Mononuclear cell (primary cell): ENCODE measurements at regions not wholly inside any gene's neighbourhood (a gene's known extent, or its start where the extent isn't known, plus 50 kb on each side); places are given as distances from the start of the nearest gene placed in this dataset.

Source experiments
- H3K27me3 ChIP-seq: 2 replicates; pipeline ENCODE4 v1.6.0; 2011; ENCODE audit warnings: low read length, control low read depth; ENCODE audit not compliant: insufficient read depth
- H3K4me1 ChIP-seq: 2 replicates; pipeline ENCODE4 v1.5.1; 2011; ENCODE audit warnings: mild to moderate bottlenecking, low read length, control low read depth; ENCODE audit not compliant: insufficient read depth
- H3K4me3 ChIP-seq: 2 replicates; pipeline ENCODE4 v1.5.1; 2011; ENCODE audit warnings: mild to moderate bottlenecking, low read length, moderate library complexity
- H3K9me3 ChIP-seq: 2 replicates; pipeline ENCODE4 v1.5.1; 2011; ENCODE audit warnings: low read depth, mild to moderate bottlenecking, control low read depth, low read length

DNA sequence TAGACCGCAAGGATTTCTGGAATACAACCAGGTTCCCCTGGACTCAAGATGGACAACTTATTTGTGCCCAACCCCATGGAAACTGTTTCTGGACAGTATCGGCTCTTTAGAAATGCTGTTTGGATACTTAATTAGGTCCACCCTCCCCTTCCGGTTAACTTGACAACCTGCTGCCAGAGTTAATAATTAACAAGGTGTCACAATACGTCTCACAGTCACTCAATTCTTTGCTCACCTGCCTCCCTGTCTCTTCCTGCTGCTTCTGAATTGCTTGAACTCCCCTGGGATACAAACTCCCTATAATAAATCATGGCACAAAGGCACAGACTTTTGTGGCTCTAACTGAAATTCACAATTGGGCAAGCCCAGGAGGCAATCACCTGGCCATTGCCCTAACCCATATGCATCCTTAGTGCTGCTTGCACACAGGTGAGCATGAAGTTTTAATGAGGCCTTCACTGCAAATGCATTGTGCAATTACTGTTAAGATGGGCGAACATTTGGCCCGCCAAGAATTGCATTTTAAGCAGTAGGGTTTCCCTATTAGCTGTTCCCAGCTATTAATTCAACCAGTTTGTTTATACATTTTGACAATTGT lies 504.4 kb upstream of the NOX3 start:
- Histone ChIP-seq H3K4me3 (no peak overlapping the region), H3K9me3 (no peaks in the 10 kb centered on the region), H3K27me3 (no peaks in the 10 kb centered on the region), H3K4me1 (no peaks in the 10 kb centered on the region)

DNA sequence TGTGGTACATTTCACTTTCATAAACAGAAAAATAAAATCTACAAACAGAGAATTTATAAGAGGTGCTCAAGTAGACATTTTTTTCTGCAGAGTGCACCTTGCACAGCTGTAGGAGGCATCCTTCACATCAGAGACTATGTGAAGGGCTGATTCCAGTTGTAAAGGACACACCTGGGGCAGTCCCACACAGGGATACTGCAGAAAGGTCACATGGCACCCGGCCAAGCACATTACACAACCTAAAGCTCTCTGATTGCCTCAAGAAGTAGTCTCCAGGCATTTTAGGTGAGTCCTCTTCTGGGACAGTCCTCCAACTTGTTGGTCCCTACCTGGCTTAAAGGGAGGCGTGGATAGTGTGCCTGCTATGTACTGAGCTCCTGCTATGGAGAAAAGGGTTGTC lies 502.9 kb upstream of the NOX3 start:
- no peak overlapping the region for H3K4me3 ChIP-seq
- no peaks in the 10 kb centered on the region for H3K4me1 ChIP-seq
- H3K9me3 ChIP-seq, result no peaks in the 10 kb centered on the region
- no peaks in the 10 kb centered on the region for H3K27me3 ChIP-seq

DNA sequence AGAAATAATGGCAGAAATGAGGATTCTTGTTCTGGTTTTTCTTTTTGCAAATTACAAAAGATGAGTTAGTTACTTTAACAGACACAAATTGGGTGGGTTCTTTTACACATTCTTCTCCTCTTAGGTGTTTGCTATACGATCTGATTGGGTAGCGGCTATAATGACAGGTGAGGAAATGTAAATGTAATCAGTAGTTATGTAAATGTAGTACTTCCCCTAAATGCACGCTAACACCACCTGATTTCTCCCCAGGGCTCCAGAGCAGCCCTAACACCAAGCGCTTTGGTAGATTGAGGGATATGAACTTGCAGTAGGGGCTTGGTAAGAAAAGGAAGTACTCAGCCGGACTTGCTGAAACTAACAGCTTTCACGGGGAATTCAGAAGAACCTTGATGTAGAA lies 499.4 kb upstream of the NOX3 start:
- Histone ChIP-seq H3K4me1 (no peaks in the 10 kb centered on the region), H3K27me3 (no peaks in the 10 kb centered on the region), H3K4me3 (no peak overlapping the region), H3K9me3 (no peaks in the 10 kb centered on the region)

DNA sequence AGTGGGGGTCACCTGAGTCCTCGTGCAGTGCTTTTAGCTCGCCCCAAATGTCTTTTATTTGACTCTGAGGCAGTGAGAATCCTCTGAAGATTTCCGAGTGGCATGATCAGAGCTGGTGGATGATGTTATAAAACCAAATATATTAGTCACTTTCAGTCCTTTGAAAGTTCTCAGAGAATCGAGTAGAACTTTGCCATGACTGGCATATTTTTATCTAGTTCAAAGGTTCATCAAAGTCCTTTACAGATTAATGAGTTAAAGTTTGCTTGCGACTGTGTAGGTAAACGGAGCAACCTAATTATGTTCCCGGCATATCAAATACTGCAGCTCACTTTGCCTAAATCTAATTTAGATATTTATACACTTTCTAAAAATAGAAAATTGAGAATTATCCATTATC lies 498.5 kb upstream of the NOX3 start:
- H3K9me3 ChIP-seq, result no peaks in the 10 kb centered on the region
- H3K4me1 ChIP-seq, result no peaks in the 10 kb centered on the region
- H3K4me3 ChIP-seq, result no peak overlapping the region
- H3K27me3 ChIP-seq, result no peaks in the 10 kb centered on the region

DNA sequence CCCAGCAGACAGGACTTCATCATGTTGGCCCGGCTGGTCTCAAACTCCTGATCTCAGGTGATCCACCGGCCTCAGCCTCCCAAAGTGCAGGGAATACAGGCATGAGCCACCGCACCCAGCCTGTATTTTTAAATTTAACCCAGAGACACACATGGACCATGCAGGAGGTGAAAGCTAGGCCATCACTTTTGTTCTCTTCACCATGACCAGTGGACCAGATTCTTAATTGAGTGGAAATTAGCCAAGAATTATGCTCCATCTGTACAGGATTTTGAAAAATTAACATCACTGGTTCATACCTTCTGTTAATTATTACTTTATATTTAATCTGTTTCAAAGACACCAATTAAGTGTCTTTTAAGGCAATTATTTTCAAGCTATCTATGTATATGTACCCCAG lies 493.6 kb upstream of the NOX3 start:
- H3K4me3 ChIP-seq, result no peak overlapping the region
- H3K9me3 ChIP-seq, result no peaks in the 10 kb centered on the region
- H3K27me3 ChIP-seq, result no peaks in the 10 kb centered on the region
- no peaks in the 10 kb centered on the region for H3K4me1 ChIP-seq

DNA sequence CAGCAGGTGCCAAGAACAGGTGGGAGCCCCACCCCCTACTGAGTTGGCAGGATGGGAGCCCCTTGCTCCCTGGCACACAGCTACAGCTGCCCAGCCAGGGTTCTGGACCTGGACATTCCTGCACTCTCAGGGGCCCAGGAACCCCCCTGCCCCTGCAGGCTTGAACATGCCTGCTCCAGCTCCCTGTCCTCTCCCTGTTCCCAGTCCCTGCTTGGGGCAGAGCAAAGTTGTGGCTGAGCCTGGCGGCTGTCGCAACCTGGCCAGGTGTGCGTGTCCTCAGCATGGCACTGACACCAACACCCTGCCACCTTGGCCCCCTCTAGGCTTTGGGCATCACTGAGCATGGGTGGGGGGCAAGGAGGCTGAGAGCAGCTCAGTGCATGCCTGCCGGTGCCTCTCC lies 491.2 kb upstream of the NOX3 start:
- Histone ChIP-seq H3K4me1 (no peaks in the 10 kb centered on the region), H3K9me3 (no peaks in the 10 kb centered on the region), H3K27me3 (no peaks in the 10 kb centered on the region), H3K4me3 (no peak overlapping the region)

DNA sequence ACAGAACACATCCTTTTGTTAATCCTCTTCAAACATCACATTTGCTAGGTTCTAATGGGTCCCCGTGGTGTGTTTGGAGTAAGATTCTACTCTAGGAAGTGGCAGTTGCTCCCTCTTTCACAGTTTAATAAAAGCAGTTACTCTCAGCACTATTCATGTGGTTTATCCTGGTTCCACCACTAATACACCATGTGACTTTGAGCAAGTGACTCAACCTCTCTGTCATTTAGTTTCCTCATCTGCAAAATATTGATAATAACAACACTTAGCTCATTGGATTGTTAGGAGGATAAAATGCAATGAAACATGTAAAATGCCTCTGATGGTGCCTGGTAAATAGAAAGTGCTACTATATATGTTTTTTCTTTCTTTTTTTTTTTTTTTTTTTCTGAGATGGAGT lies 488.0 kb upstream of the NOX3 start:
- Histone ChIP-seq H3K9me3 (no peaks in the 10 kb centered on the region), H3K27me3 (no peaks in the 10 kb centered on the region)

DNA sequence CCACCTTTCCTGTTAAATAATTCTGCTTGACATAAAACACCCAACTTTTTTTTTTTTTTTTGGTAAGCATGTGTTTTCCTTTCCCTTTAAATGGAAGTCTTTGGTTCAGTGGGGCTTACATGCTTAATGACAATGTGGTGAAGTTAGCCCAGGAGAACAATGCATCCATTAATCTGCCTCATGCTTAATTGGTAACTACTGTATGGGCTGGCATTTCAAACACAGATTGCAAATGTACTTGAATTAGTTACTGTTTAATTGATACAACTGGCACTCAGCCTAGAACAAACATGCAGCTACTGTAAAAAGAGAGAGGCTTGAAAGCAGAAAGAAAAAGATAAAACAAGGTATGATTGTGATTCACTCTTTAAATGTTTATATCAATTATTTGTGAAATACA lies 483.6 kb upstream of the NOX3 start:
- H3K9me3 ChIP-seq, result no peaks in the 10 kb centered on the region
- H3K4me3 ChIP-seq, result no peak overlapping the region
- no peaks in the 10 kb centered on the region for H3K27me3 ChIP-seq
- no peaks in the 10 kb centered on the region for H3K4me1 ChIP-seq

More for the DNA sequence above, 488.0 kb upstream of the NOX3 start:
- Histone ChIP-seq H3K4me1 (no peaks in the 10 kb centered on the region), H3K4me3 (no peak overlapping the region)

DNA sequence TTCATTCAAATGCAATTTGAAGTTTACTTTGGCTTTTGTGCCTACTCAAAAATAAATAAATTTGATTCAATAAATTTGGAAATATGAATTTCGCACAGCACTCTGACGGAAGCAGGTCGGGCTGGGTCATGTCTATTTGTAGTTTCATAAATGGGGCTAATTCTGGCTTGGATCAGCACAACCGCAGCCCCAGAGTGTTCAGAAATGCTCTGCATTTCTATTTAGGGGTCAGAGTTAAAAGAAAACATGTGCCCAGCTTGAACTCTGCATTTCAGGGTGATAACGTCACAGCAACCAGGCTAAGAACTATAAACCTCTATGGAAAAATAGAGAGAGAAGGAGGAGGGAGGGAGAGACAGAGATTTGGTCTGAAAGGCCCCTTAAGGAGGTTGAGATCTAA lies 480.9 kb upstream of the NOX3 start:
- H3K27me3 ChIP-seq, result no peaks in the 10 kb centered on the region
- H3K4me3 ChIP-seq, result no peak overlapping the region
- H3K9me3 ChIP-seq, result peaks cover 5% of the 10 kb centered on the region
- no peaks in the 10 kb centered on the region for H3K4me1 ChIP-seq

DNA sequence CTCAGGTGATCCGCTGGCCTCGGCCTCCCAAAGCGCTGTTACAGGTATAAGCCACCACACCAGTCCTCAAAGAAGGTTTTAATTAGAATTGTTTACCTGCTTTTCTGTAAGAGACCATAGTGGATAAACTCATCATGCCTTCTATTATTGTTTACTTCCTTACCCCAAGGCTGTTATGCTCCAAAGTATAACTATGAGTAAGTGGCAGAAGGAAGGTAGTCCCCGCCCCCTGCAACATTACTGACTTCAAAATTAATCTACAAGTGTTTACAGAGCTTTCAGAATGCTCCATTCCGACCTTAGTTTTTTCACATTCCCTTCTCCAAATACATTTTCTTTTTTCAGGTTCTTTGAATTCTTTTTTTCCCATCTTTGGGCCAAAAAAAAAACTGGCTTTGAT lies 480.5 kb upstream of the NOX3 start:
- no peaks in the 10 kb centered on the region for H3K4me1 ChIP-seq
- H3K9me3 ChIP-seq, result peaks cover 5% of the 10 kb centered on the region
- H3K4me3 ChIP-seq, result no peak overlapping the region

DNA sequence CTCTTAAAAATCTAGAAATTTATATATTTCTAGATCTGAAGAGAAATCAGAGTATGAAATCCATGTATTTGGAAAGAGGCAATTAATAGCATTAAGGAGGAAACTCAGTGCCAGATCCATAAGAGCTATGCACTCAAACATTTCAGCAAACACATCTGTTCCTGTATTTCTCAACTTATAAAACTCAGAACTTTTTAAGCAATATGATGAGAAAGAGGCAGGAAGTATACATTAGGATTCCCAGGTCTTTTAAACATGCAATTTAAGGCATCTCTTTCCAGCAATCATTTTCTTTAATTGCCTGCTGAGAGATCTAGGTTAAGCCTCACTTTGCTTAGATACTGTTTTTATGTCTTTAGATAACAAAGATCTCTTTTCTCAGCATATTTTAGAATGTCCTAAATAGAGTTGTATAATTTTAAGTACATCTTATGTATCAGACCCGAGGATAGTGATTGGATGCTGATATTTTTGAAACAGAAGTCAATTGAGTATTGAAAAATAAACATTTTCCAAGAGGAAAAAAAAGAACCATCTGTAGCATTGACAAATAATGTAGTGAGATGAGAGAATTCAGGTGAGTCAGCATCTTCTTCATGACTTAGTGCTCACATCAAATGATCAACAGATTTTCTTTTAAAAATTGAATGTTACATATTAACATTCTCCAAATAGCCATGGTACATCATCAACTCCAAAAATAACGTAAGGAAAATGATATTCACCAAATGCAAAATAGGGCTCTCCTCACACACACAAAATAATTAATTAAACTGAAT lies 461.4 kb upstream of the NOX3 start:
- no peaks in the 10 kb centered on the region for H3K9me3 ChIP-seq
- no peak overlapping the region for H3K4me3 ChIP-seq
- no peaks in the 10 kb centered on the region for H3K4me1 ChIP-seq
- no peaks in the 10 kb centered on the region for H3K27me3 ChIP-seq

More for the DNA sequence above, 480.5 kb upstream of the NOX3 start:
- H3K27me3 ChIP-seq, result no peaks in the 10 kb centered on the region

DNA sequence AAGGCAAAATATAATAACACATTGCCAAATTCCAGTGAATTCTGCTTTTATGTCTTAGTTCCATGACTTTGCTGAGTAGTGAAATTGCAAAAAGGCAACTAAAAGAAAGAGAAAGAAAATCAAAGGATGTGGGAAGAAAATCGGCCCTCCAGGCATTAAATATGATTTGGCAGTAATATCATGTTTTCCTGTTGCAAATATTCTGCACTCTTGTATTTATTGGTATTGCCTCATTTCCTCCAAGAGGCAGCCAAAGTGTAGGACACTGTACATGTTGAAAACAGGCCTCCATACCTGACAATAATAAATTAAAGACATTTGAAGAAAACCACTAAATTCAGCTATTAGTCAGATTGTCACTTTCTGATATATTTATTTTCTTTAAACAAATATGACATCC lies 460.0 kb upstream of the NOX3 start:
- Histone ChIP-seq H3K4me3 (no peak overlapping the region), H3K27me3 (no peaks in the 10 kb centered on the region), H3K4me1 (no peaks in the 10 kb centered on the region), H3K9me3 (no peaks in the 10 kb centered on the region)

DNA sequence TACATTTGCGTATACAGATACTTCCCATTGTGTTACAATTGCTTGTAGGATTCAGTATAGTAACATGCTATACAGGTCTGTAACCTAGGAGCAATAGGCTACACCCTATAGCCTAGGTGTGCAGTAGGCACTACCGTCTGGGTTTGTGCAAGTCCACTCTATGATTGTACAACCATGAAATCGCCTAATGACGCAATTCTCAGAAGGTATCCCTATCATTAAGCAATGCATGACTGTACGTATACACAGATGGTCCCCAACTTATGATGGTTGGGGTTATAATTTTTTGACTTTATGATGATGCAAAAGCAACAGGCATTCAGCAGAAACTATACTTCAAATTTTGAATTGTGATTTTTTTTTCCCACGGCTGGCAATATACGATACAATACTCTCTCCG lies 458.2 kb upstream of the NOX3 start:
- no peaks in the 10 kb centered on the region for H3K27me3 ChIP-seq

DNA sequence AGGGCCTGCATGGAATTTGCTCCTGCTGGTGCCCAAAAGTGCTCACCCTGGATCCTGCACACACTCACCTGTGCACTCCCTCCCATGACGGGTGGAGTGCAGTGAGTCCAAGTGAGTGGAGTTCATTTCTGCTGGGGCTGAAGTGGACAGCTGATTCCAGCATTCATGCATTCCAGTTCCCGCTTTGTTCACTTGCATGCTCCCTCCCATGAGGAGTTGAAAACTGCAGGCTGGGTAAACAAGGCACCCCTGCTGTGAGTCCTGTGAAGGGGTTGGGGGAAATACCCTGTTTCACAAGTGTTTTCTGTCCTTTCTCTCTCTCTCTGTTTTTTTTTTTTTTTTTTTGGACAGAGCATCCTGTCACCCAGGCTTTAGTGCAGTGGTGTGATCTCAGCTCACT lies 454.1 kb upstream of the NOX3 start:
- Histone ChIP-seq H3K4me1 (no peaks in the 10 kb centered on the region), H3K27me3 (no peaks in the 10 kb centered on the region), H3K4me3 (no peak overlapping the region), H3K9me3 (peaks cover 5% of the 10 kb centered on the region)

More for the DNA sequence above, 458.2 kb upstream of the NOX3 start:
- H3K4me3 ChIP-seq, result no peak overlapping the region
- H3K9me3 ChIP-seq, result peaks cover 5% of the 10 kb centered on the region
- H3K4me1 ChIP-seq, result no peaks in the 10 kb centered on the region

DNA sequence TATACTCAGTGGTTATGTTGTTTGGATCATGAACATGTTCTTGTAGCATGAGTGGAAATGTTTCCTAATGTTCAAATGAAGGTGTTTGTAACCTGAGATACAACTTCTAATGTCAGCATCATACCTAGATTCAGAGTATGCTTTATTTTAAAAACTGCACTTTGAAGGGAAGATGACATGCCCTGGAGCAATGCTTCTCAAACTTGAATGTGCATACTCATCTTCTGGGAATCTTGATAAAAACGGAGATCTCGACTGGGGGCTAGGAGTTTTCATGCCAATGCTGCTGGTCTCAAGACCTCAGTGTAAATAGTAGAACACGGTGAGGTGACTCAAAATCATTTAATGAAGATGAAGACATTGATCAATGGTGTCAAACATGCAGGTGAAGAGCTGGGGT lies 440.0 kb upstream of the NOX3 start:
- Histone ChIP-seq H3K27me3 (no peaks in the 10 kb centered on the region), H3K4me3 (no peak overlapping the region), H3K4me1 (no peaks in the 10 kb centered on the region), H3K9me3 (no peaks in the 10 kb centered on the region)

DNA sequence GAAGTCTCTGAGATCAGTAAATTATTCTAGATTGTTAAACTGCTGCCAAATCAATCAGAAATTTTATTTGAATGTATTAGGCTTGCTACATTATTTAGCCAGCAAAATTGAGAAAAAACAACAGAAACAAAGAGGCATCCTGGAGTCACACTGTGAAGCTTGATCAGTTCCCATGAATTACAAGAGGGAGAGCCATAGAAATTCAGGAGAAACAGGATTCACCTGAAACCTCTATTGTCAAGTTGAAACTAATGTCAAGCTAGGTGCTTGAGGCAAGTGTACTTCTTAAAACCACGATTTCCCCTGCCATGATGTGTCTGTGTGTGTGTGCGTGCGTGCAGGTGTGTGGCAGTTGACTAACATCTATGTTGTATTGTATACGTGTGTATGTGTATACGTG lies 439.1 kb upstream of the NOX3 start:
- Histone ChIP-seq H3K27me3 (no peaks in the 10 kb centered on the region), H3K9me3 (no peaks in the 10 kb centered on the region), H3K4me1 (no peaks in the 10 kb centered on the region), H3K4me3 (no peak overlapping the region)
